ENCODE measurements at regions not wholly inside any gene's neighbourhood (a gene's known extent, or its start where the extent isn't known, plus 50 kb on each side); places are given as distances from the start of the nearest gene placed in this dataset.

- no peak for DNase-seq
- Histone ChIP-seq H3K4me1 (ENCODE audit: control insufficient read depth, insufficient read depth, low read length) (no peaks in the 10 kb centered on the region), H3K27ac (ENCODE audit: low read length) (no peak overlapping the region), H3K27me3 (ENCODE audit: control insufficient read depth, insufficient read depth, low read length) (no peaks in the 10 kb centered on the region), H3K9me3 (ENCODE audit: control insufficient read depth, low read depth, low read length) (no peaks in the 10 kb centered on the region), H3K4me3 (ENCODE audit: low read length) (no peak overlapping the region), H3K36me3 (ENCODE audit: control insufficient read depth, insufficient read depth, low read length) (no peaks in the 10 kb centered on the region)
- WGBS (ENCODE audit: insufficient coverage, low lambda C conversion rate), result 83% methylated on average over 2 of the region's 8 CpGs
These were observed 110.2 kb upstream of the HNRNPU start for GRCh38 chr1:244974550-244974949.

DNA sequence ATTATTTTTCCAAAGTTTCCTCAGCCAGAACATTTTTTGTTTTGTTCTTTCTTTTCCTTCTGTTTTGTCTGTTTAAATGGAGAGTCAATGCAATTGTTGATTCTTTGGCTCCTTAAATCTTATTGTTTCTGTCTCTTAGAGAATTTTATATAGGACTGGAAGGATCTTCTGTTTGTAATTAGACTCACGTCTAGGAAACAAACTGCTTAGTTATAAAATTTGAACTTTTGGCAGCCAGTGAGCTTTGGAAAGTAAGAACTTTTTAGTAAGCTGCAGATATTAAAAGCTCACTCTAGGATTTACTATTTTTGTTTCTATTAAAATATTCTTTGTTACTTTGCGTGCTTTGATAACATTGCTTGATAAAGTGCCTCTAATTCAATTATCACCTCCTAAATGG, 109.8 kb upstream of the HNRNPU start:
- Histone ChIP-seq H3K27ac (ENCODE audit: low read length) (no peak overlapping the region), H3K36me3 (ENCODE audit: control insufficient read depth, insufficient read depth, low read length) (no peaks in the 10 kb centered on the region), H3K9me3 (ENCODE audit: control insufficient read depth, low read depth, low read length) (no peaks in the 10 kb centered on the region), H3K4me1 (ENCODE audit: control insufficient read depth, insufficient read depth, low read length) (no peaks in the 10 kb centered on the region), H3K4me3 (ENCODE audit: low read length) (no peak overlapping the region), H3K27me3 (ENCODE audit: control insufficient read depth, insufficient read depth, low read length) (no peaks in the 10 kb centered on the region)
- no peak for DNase-seq
- 100% methylated on average over 1 of the region's 2 CpGs for WGBS (ENCODE audit: insufficient coverage, low lambda C conversion rate)

GRCh38 chr1:244971552-244972216, 107.3 kb upstream of the HNRNPU start:
- H3K27ac ChIP-seq (ENCODE audit: low read length), result peak overlapping the region; percentile 100
- H3K27me3 ChIP-seq (ENCODE audit: control insufficient read depth, insufficient read depth, low read length), result no peaks in the 10 kb centered on the region
- no peaks in the 10 kb centered on the region for H3K36me3 ChIP-seq (ENCODE audit: control insufficient read depth, insufficient read depth, low read length)
- H3K4me1 ChIP-seq (ENCODE audit: control insufficient read depth, insufficient read depth, low read length), result peaks cover 3% of the 10 kb centered on the region
- no peak for DNase-seq
- 22% methylated on average over 9 of the region's 11 CpGs for WGBS (ENCODE audit: insufficient coverage, low lambda C conversion rate)
- H3K9me3 ChIP-seq (ENCODE audit: control insufficient read depth, low read depth, low read length), result no peaks in the 10 kb centered on the region
- H3K4me3 ChIP-seq (ENCODE audit: low read length), result peak overlapping the region; percentile 97

- peak overlapping the region; percentile 100 for H3K27ac ChIP-seq (ENCODE audit: low read length)
- no peaks in the 10 kb centered on the region for H3K9me3 ChIP-seq (ENCODE audit: control insufficient read depth, low read depth, low read length)
- no CpG with 5 or more reads among the region's 67 CpGs for WGBS (ENCODE audit: insufficient coverage, low lambda C conversion rate)
- no peaks in the 10 kb centered on the region for H3K36me3 ChIP-seq (ENCODE audit: control insufficient read depth, insufficient read depth, low read length)
- peaks cover 7% of the 10 kb centered on the region for H3K4me1 ChIP-seq (ENCODE audit: control insufficient read depth, insufficient read depth, low read length)
- no peaks in the 10 kb centered on the region for H3K27me3 ChIP-seq (ENCODE audit: control insufficient read depth, insufficient read depth, low read length)
- peak overlapping the region; percentile 97 for H3K4me3 ChIP-seq (ENCODE audit: low read length)
- DNase-seq, result peak; percentile 98
These were observed 106.6 kb upstream of the HNRNPU start for GRCh38 chr1:244970744-244971551.

DNA sequence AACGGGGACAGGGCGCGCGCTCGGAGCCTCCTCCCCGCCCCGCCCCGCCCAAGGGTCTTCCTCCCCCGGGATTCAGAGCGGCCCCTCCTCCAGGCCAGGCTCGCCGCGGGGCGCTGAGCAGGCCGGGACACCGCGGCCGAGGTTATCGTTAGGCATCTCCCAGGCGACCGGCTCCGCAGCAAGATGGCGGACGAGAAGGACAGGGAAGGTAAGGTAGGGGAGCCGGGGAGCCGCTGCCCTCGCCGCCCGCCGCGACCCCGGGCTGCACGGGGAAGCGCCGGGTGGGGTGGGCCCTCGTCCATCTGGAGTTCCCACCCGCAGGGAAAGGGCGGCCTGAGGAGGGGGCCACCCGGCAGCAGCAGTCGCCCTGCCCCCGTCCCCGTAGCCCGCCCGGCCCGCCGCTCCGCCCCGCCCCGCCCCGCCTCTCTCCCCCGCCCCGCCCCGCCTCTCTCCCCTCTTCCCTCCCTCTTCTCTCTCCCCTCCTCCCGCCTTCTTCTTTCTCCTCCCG, 105.9 kb upstream of the HNRNPU start:
- WGBS (ENCODE audit: insufficient coverage, low lambda C conversion rate), result no CpG with 5 or more reads among the region's 55 CpGs
- no peaks in the 10 kb centered on the region for H3K36me3 ChIP-seq (ENCODE audit: control insufficient read depth, insufficient read depth, low read length)
- peak overlapping the region; percentile 97 for H3K4me3 ChIP-seq (ENCODE audit: low read length)
- H3K4me1 ChIP-seq (ENCODE audit: control insufficient read depth, insufficient read depth, low read length), result peaks cover 13% of the 10 kb centered on the region
- DNase-seq, result peak in 1 of 2 donors; percentile 92
- H3K9me3 ChIP-seq (ENCODE audit: control insufficient read depth, low read depth, low read length), result no peaks in the 10 kb centered on the region
- H3K27me3 ChIP-seq (ENCODE audit: control insufficient read depth, insufficient read depth, low read length), result no peaks in the 10 kb centered on the region
- peak overlapping the region; percentile 100 for H3K27ac ChIP-seq (ENCODE audit: low read length)

- Histone ChIP-seq H3K27ac (ENCODE audit: low read length) (peak overlapping the region; percentile 99), H3K4me1 (ENCODE audit: control insufficient read depth, insufficient read depth, low read length) (peaks cover 20% of the 10 kb centered on the region), H3K9me3 (ENCODE audit: control insufficient read depth, low read depth, low read length) (no peaks in the 10 kb centered on the region), H3K27me3 (ENCODE audit: control insufficient read depth, insufficient read depth, low read length) (no peaks in the 10 kb centered on the region), H3K4me3 (ENCODE audit: low read length) (peak overlapping the region; percentile 71), H3K36me3 (ENCODE audit: control insufficient read depth, insufficient read depth, low read length) (no peaks in the 10 kb centered on the region)
- peak; percentile 76 to 90 for DNase-seq
- WGBS (ENCODE audit: insufficient coverage, low lambda C conversion rate), result 30% methylated on average over 4 of the region's 54 CpGs
These were observed 105.3 kb upstream of the HNRNPU start for GRCh38 chr1:244969355-244970235.

- H3K27ac ChIP-seq (ENCODE audit: low read length), result peak overlapping the region; percentile 99
- H3K9me3 ChIP-seq (ENCODE audit: control insufficient read depth, low read depth, low read length), result no peaks in the 10 kb centered on the region
- H3K4me1 ChIP-seq (ENCODE audit: control insufficient read depth, insufficient read depth, low read length), result peaks cover 25% of the 10 kb centered on the region
- no peaks in the 10 kb centered on the region for H3K36me3 ChIP-seq (ENCODE audit: control insufficient read depth, insufficient read depth, low read length)
- H3K4me3 ChIP-seq (ENCODE audit: low read length), result peak overlapping the region; percentile 71
- no peak for DNase-seq
- 52% methylated on average over 4 of the region's 4 CpGs for WGBS (ENCODE audit: insufficient coverage, low lambda C conversion rate)
- no peaks in the 10 kb centered on the region for H3K27me3 ChIP-seq (ENCODE audit: control insufficient read depth, insufficient read depth, low read length)
These were observed 104.5 kb upstream of the HNRNPU start for GRCh38 chr1:244968881-244969280.

- Histone ChIP-seq H3K36me3 (ENCODE audit: control insufficient read depth, insufficient read depth, low read length) (no peaks in the 10 kb centered on the region), H3K27ac (ENCODE audit: low read length) (peak overlapping the region; percentile 99), H3K4me1 (ENCODE audit: control insufficient read depth, insufficient read depth, low read length) (peaks cover 29% of the 10 kb centered on the region), H3K4me3 (ENCODE audit: low read length) (no peak overlapping the region), H3K27me3 (ENCODE audit: control insufficient read depth, insufficient read depth, low read length) (no peaks in the 10 kb centered on the region), H3K9me3 (ENCODE audit: control insufficient read depth, low read depth, low read length) (no peaks in the 10 kb centered on the region)
- 92% methylated on average over 5 of the region's 12 CpGs for WGBS (ENCODE audit: insufficient coverage, low lambda C conversion rate)
- no peak for DNase-seq
These were observed 104.1 kb upstream of the HNRNPU start for GRCh38 chr1:244968471-244968871.

- Histone ChIP-seq H3K36me3 (ENCODE audit: control insufficient read depth, insufficient read depth, low read length) (no peaks in the 10 kb centered on the region), H3K4me3 (ENCODE audit: low read length) (no peak overlapping the region), H3K27ac (ENCODE audit: low read length) (no peak overlapping the region), H3K4me1 (ENCODE audit: control insufficient read depth, insufficient read depth, low read length) (peaks cover 32% of the 10 kb centered on the region), H3K9me3 (ENCODE audit: control insufficient read depth, low read depth, low read length) (no peaks in the 10 kb centered on the region), H3K27me3 (ENCODE audit: control insufficient read depth, insufficient read depth, low read length) (no peaks in the 10 kb centered on the region)
- WGBS (ENCODE audit: insufficient coverage, low lambda C conversion rate), result 80% methylated on average over 1 of the region's 2 CpGs
- no peak for DNase-seq
These were observed 102.8 kb upstream of the HNRNPU start for GRCh38 chr1:244967159-244967558.

Measured in large intestine (tissue), 3 donors.